ENCODE measurements at regions not wholly inside any gene's neighbourhood (a gene's known extent, or its start where the extent isn't known, plus 50 kb on each side); places are given as distances from the start of the nearest gene placed in this dataset.

DNA sequence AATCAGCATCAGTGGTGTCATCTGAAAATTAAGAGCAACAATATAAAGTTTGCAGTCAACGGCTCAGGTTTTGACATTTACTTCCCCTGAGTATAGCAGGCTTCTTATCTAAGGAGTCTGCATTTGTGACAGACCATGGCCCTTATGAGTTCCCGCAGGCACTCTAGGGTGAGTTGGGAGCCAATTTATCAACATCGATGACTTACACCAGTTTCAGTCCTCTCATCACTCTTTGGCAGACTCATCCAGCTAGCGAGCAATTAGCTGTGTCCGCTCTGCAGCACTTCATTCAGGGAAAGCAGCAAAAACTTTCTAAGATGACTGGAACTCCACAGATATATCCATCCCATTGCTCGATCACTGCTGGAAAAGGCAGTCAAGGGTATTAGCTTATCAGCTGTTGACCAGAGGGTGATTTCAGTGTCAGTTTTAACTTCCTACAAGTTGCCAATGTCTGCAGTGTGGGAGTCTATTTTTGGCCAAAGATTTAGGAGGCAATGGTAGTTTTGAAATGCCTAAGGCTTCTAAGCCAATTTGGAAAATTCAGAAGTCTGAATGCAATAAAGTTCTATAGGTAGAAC, 625.1 kb upstream of the TENM3 start:
- WGBS, 2 donors: 72 to 83% methylated on average over 6 of the region's 6 CpGs
- H3K4me1 ChIP-seq: no peaks in the 10 kb centered on the region
- DNase-seq (no peak), ATAC-seq (no peak)
- no peaks in the 10 kb centered on the region for H3K9me3 ChIP-seq
- TF ChIP-seq POLR2A (IDR thresholded peaks at IDR 0.05): no peak
- TF ChIP-seq, protein P1, sequence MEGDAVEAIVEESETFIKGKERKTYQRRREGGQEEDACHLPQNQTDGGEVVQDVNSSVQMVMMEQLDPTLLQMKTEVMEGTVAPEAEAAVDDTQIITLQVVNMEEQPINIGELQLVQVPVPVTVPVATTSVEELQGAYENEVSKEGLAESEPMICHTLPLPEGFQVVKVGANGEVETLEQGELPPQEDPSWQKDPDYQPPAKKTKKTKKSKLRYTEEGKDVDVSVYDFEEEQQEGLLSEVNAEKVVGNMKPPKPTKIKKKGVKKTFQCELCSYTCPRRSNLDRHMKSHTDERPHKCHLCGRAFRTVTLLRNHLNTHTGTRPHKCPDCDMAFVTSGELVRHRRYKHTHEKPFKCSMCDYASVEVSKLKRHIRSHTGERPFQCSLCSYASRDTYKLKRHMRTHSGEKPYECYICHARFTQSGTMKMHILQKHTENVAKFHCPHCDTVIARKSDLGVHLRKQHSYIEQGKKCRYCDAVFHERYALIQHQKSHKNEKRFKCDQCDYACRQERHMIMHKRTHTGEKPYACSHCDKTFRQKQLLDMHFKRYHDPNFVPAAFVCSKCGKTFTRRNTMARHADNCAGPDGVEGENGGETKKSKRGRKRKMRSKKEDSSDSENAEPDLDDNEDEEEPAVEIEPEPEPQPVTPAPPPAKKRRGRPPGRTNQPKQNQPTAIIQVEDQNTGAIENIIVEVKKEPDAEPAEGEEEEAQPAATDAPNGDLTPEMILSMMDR (IDR thresholded peaks at IDR 0.05): no peak
- no peak overlapping the region for H3K27ac ChIP-seq
- no peaks in the 10 kb centered on the region for H3K36me3 ChIP-seq (replicated peaks in 1 of 2; ENCODE audit: insufficient read depth in 1 of 2, low read depth in 2 of 2)
- H3K27me3 ChIP-seq: no peaks in the 10 kb centered on the region
- H3K4me3 ChIP-seq: no peak overlapping the region
- intact Hi-C loops (cut with DNase I): no loop called here

DNA sequence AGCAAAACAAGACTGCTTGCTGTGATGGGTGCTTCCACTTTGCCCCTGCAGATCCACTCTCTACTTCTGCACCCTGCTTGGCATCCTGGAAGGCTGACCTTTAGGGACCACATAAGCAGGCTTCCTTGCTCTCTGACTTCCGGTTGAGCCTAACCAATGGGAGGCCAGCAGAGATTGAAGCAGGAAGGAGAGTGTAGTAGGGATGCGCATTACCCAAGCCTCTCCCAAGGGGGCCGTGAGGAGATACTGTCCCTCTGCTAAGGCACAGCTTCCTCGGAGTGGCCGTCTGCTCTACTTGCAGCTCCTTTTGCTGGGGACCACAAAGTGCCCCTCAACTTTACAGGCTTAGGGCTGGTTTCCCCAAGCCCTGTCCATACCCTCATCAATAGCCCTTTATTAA, 624.3 kb upstream of the TENM3 start:
- no peak for DNase-seq
- ATAC-seq: no peak
- TF ChIP-seq, protein P1 (IDR thresholded peaks at IDR 0.05): no peak
- no peak for TF ChIP-seq POLR2A (IDR thresholded peaks at IDR 0.05)
- Histone ChIP-seq H3K4me3 (no peak overlapping the region), H3K36me3 (replicated peaks in 1 of 2; ENCODE audit: insufficient read depth in 1 of 2, low read depth in 2 of 2) (no peaks in the 10 kb centered on the region), H3K9me3 (no peaks in the 10 kb centered on the region), H3K27ac (no peak overlapping the region), H3K27me3 (no peaks in the 10 kb centered on the region), H3K4me1 (no peaks in the 10 kb centered on the region)
- 53 to 69% methylated on average over 4 to 5 of the region's 5 CpGs for WGBS, 2 donors
- intact Hi-C loops (cut with DNase I): no loop called here

DNA sequence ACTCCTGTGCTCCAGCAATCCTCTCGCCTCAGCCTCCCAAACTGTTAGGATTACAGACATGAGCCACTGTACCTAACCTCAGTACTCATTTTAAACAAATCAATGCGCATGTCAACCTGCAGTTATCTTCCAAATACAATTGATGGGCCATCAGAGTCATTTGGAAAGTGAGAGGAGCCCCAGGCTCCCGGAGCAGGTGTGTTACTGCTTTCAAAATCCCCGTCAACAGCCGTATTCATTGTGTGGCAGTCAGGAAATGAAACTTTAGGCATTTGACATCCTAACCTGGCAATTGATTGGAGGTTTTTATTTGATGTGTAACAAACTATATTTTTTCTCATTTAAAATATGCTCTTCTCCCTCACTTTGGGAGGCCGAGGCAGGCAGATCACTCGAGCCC, 623.6 kb upstream of the TENM3 start:
- no peak for TF ChIP-seq POLR2A (IDR thresholded peaks at IDR 0.05)
- TF ChIP-seq, protein P1 (IDR thresholded peaks at IDR 0.05): no peak
- Histone ChIP-seq H3K27ac (no peak overlapping the region), H3K27me3 (no peaks in the 10 kb centered on the region), H3K4me3 (no peak overlapping the region), H3K4me1 (no peaks in the 10 kb centered on the region), H3K9me3 (no peaks in the 10 kb centered on the region), H3K36me3 (replicated peaks in 1 of 2; ENCODE audit: insufficient read depth in 1 of 2, low read depth in 2 of 2) (no peaks in the 10 kb centered on the region)
- DNase-seq (no peak), ATAC-seq (no peak)
- WGBS, 2 donors: 60 to 67% methylated on average over 7 of the region's 7 CpGs
- intact Hi-C loops (cut with DNase I): no loop called here

DNA sequence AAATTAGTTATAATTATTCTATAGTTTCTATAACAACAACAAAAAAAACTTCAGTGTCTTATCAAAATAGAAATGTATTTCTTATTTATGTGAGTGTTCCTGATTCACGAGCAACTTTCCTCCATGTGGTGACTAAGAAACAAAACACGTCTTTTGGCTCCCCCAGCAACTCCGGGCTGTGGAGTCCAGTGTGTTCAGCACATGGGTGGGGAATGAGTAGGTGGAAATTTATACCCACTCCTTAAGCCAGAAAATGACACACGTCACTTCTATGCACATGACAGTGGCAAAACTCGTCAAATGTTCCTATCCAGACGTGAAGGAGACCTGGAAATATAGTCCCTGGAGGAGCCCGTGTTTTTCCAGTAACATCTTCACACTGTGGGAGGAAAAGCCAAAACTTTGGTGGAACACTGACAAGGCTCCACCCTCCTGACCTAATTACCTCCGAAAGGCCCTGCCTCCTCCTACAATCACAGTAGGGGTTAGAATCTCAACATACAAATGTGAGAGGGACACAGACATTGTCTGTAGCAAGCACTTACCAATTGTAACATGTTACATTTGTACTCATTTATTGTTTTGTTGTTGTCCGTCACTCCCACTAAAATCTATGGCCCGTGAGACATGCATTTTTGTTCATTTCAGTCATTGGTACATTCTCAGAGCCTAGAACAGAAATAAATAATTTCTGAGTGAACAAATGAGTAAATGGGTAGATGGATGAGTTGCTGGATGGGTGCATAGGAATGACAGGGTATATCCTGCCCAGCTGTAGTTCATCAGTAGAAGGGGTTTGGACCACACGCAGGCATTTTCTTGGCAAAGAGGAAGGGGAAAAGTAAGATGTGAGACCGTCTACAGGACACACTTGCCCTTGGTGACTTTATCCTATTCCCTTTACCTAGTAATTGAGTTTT, 605.8 kb upstream of the TENM3 start:
- no peaks in the 10 kb centered on the region for H3K27me3 ChIP-seq
- TF ChIP-seq POLR2A (IDR thresholded peaks at IDR 0.05): no peak
- TF ChIP-seq, protein P1 (IDR thresholded peaks at IDR 0.05): no peak
- ATAC-seq: no peak
- intact Hi-C loops (cut with DNase I): no loop called here
- no peaks in the 10 kb centered on the region for H3K9me3 ChIP-seq
- 65 to 66% methylated on average over 12 of the region's 12 CpGs for WGBS, 2 donors
- H3K36me3 ChIP-seq (replicated peaks in 1 of 2; ENCODE audit: insufficient read depth in 1 of 2, low read depth in 2 of 2): no peaks in the 10 kb centered on the region
- no peaks in the 10 kb centered on the region for H3K4me1 ChIP-seq
- H3K27ac ChIP-seq: no peak overlapping the region
- DNase-seq: no peak
- no peak overlapping the region for H3K4me3 ChIP-seq
